ENCODE measurements at regions not wholly inside any gene's neighbourhood (a gene's known extent, or its start where the extent isn't known, plus 50 kb on each side); places are given as distances from the start of the nearest gene placed in this dataset.
"Not testable (repeated sequence)": the region's sequence is repeated elsewhere in the genome, so short reads cannot be mapped to it uniquely, and the experiment has no call there.

DNA sequence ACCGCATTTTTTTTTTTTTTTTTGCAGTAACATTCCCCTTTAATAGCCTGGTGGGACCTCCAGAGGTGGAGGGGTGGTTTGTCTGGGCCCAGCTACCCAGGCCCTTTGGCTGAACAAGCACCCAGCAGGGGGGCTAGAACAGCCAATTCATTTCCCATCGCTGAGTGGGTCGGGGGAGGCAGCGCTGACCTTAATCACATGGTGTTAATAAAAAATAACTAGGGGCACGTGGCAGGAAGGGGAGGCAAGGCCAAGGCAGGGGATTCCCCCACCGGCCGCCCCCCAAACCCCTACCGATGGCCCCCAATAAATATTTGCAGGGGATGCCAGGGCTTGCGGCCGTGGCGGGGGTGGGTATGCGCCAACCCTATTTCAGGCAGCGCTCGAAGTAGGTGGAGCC, 1709.9 kb downstream of the TP53TG3F start:
- TF ChIP-seq, protein P1, sequence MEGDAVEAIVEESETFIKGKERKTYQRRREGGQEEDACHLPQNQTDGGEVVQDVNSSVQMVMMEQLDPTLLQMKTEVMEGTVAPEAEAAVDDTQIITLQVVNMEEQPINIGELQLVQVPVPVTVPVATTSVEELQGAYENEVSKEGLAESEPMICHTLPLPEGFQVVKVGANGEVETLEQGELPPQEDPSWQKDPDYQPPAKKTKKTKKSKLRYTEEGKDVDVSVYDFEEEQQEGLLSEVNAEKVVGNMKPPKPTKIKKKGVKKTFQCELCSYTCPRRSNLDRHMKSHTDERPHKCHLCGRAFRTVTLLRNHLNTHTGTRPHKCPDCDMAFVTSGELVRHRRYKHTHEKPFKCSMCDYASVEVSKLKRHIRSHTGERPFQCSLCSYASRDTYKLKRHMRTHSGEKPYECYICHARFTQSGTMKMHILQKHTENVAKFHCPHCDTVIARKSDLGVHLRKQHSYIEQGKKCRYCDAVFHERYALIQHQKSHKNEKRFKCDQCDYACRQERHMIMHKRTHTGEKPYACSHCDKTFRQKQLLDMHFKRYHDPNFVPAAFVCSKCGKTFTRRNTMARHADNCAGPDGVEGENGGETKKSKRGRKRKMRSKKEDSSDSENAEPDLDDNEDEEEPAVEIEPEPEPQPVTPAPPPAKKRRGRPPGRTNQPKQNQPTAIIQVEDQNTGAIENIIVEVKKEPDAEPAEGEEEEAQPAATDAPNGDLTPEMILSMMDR (conservative IDR thresholded peaks at IDR 0.05), result not testable (repeated sequence)
- not testable (repeated sequence) for TF ChIP-seq ZFX (IDR thresholded peaks at IDR 0.05)

All from C4-2B (cell line).